B cell (primary cell): ENCODE measurements at regions not wholly inside any gene's neighbourhood (a gene's known extent, or its start where the extent isn't known, plus 50 kb on each side); places are given as distances from the start of the nearest gene placed in this dataset.

Experiments
- ATAC-seq: fragments of 200-7000 bp; cut with Tn5 transposase; one replicate; pipeline ENCODE4 v1.10.0; 2021; ENCODE audit warnings: low read depth, mild to moderate bottlenecking, moderate number of reproducible peaks, moderate library complexity
- CTCF ChIA-PET: fragments of 350-600 bp; sonication (Branson Sonifier 250); formaldehyde crosslinking; loops from one replicate; lab custom pipeline; 2021; ENCODE audit warnings: antibody characterized with exemption, inconsistent platforms; lab: Charles Lee
- POLR2A ChIA-PET: fragments of 350-600 bp; sonication (Branson Sonifier 250); formaldehyde crosslinking; loops from one replicate; lab custom pipeline; 2021; ENCODE audit warnings: antibody characterized with exemption; lab: Charles Lee
- DNase-seq: peaks from one replicate; pipeline ENCODE4 v3.0.0; 2013
- H2AFZ ChIP-seq: 2 replicates; pipeline ENCODE4 v1.6.1; 2012; ENCODE audit warnings: mild to moderate bottlenecking, low read depth, low read length; ENCODE audit not compliant: insufficient read depth, poor library complexity, severe bottlenecking
- H3K27ac ChIP-seq, 2 donors: 1 replicate in 1 of 2; 2 replicates in 1 of 2; pipeline ENCODE4 v1.5.1; 2012 to 2013; ENCODE audit warnings: low read length in 2 of 2, mild to moderate bottlenecking in 2 of 2, moderate library complexity in 1 of 2
- H3K27me3 ChIP-seq, 4 experiments: fragments of 200-600 bp in 1 of 4; sonication (generic) in 1 of 4; replicated peaks in 1 of 4; 1 replicate in 2 of 4; 2 replicates in 2 of 4; pipeline versions ENCODE4 v1.6.1 to v1.7.0; 2013 to 2016; ENCODE audit warnings: low read length in 3 of 4, mild to moderate bottlenecking in 2 of 4, mixed read lengths in 1 of 4, moderate library complexity in 1 of 4; ENCODE audit not compliant: insufficient read depth in 4 of 4, control insufficient read depth in 3 of 4; ENCODE audit errors: control extremely low read depth in 1 of 4
- H3K36me3 ChIP-seq, 2 experiments: replicated peaks in 1 of 2; 1 replicate in 1 of 2; 2 replicates in 1 of 2; pipeline versions ENCODE4 v1.6.1 to v1.7.1; 2013; ENCODE audit warnings: low read length in 1 of 2; ENCODE audit not compliant: insufficient read depth in 2 of 2, control insufficient read depth in 1 of 2; ENCODE audit errors: control extremely low read depth in 1 of 2, extremely low read depth in 1 of 2
- H3K4me1 ChIP-seq, 2 donors: fragments of 200-600 bp in 1 of 2; sonication (generic) in 1 of 2; 1 replicate in 1 of 2; 2 replicates in 1 of 2; pipeline versions ENCODE4 v1.5.1 to v1.6.1; 2013 to 2017; ENCODE audit warnings: low read length in 2 of 2; ENCODE audit not compliant: control insufficient read depth in 2 of 2, insufficient read depth in 2 of 2
- H3K4me2 ChIP-seq: replicated peaks from 2 replicates; pipeline ENCODE3; 2012; ENCODE audit warnings: mild to moderate bottlenecking, low read depth, low read length; ENCODE audit not compliant: poor library complexity, severe bottlenecking
- H3K4me3 ChIP-seq, 5 experiments: fragments of 200-600 bp in 1 of 5; sonication (generic) in 1 of 5; 1 replicate in 3 of 5; 2 replicates in 2 of 5; pipeline versions ENCODE4 v1.5.1 to v1.7.0; 2011 to 2016; ENCODE audit warnings: low read length in 4 of 5, mild to moderate bottlenecking in 4 of 5, low read depth in 2 of 5, control low read depth in 1 of 5, moderate library complexity in 1 of 5; ENCODE audit not compliant: insufficient read depth in 1 of 5; ENCODE audit errors: control extremely low read depth in 1 of 5, extremely low read depth in 1 of 5
- H3K79me2 ChIP-seq: fragments of 200-600 bp; sonication (generic); one replicate; pipeline ENCODE4 v1.6.0; 2016; ENCODE audit warnings: low read length; ENCODE audit not compliant: control insufficient read depth, insufficient read depth
- H3K9ac ChIP-seq: fragments of 200-600 bp; sonication (generic); 2 replicates; pipeline ENCODE4 v1.6.1; 2017; ENCODE audit warnings: mild to moderate bottlenecking, low read length, moderate library complexity
- H3K9me3 ChIP-seq, 3 donors: one replicate each; pipeline versions ENCODE4 v1.6.1 to v1.7.1; 2013; ENCODE audit warnings: low read length in 2 of 3; ENCODE audit not compliant: control insufficient read depth in 2 of 3, insufficient read depth in 1 of 3; ENCODE audit errors: control extremely low read depth in 1 of 3
- H4K20me1 ChIP-seq: 2 replicates; pipeline ENCODE4 v1.6.0; 2012; ENCODE audit warnings: mild to moderate bottlenecking, low read length; ENCODE audit not compliant: insufficient read depth, control insufficient read depth, poor library complexity, severe bottlenecking
- H3K27ac Mint-ChIP-seq: one replicate; pipeline ENCODE4 v1.8.0; 2021; ENCODE audit warnings: mixed read lengths
- H3K27me3 Mint-ChIP-seq: one replicate; pipeline ENCODE4 v1.8.0; 2021; ENCODE audit warnings: mixed read lengths
- H3K4me1 Mint-ChIP-seq: one replicate; pipeline ENCODE4 v1.8.0; 2021; ENCODE audit warnings: mixed read lengths
- H3K4me3 Mint-ChIP-seq: one replicate; pipeline ENCODE4 v1.8.0; 2021; ENCODE audit warnings: mixed read lengths
- H3K9me3 Mint-ChIP-seq: one replicate; pipeline ENCODE4 v1.8.0; 2022; ENCODE audit warnings: mixed read lengths; ENCODE audit not compliant: insufficient read depth
- CTCF ChIP-seq: fragments of 200-600 bp; IDR thresholded peaks from one replicate; pipeline ENCODE4 v1.8.0; 2022; ENCODE audit warnings: antibody characterized with exemption, mild to moderate bottlenecking
- EZH2 ChIP-seq: IDR thresholded peaks from 2 replicates; pipeline ENCODE4 v1.6.1; 2012; ENCODE audit warnings: borderline replicate concordance, low read depth, mild to moderate bottlenecking, moderate library complexity, low read length; ENCODE audit not compliant: insufficient read depth, poor library complexity, severe bottlenecking
- WGBS: methylation state at CpG from one replicate; pipeline ENCODE4 v1.1.5; 2013; ENCODE audit warnings: missing lambda C conversion rate; ENCODE audit not compliant: insufficient coverage; 5-methylcytosine and 5-hydroxymethylcytosine counted together
- intact Hi-C: fragments of 100-400 bp; cut with micrococcal nuclease; formaldehyde crosslinking; loops from one replicate; pipeline ENCODE4 v1.10.0; 2022

- Mint-ChIP-seq H3K4me1 (no peaks in the 10 kb centered on the region), H3K27ac (no peak overlapping the region), H3K4me3 (no peak overlapping the region), H3K9me3 (peaks cover 4% of the 10 kb centered on the region), H3K27me3 (no peaks in the 10 kb centered on the region)
- no peak overlapping the region for H2AFZ ChIP-seq
- WGBS: 83% methylated on average over 1 of the region's 2 CpGs
- ChIA-PET POLR2A (no interaction called here), CTCF (no interaction called here)
- H3K27ac ChIP-seq: no peak overlapping the region
- no peaks in the 10 kb centered on the region for H3K36me3 ChIP-seq
- no peak overlapping the region for H3K9ac ChIP-seq
- H3K4me3 ChIP-seq: no peak overlapping the region
- no peaks in the 10 kb centered on the region for H3K27me3 ChIP-seq
- ATAC-seq (no peak), DNase-seq (no peak)
- H3K79me2 ChIP-seq: no peaks in the 10 kb centered on the region
- H3K9me3 ChIP-seq: peaks cover 0 to 7% (median 0%) of the 10 kb centered on the region in 3 donors
- intact Hi-C loops: no loop called here
- no peaks in the 10 kb centered on the region for H4K20me1 ChIP-seq
- no peak overlapping the region for H3K4me2 ChIP-seq
- TF ChIP-seq CTCF (no peak), EZH2 (no peak)
- H3K4me1 ChIP-seq: no peaks in the 10 kb centered on the region
Observed at GRCh38 chr16:60686824-60687223, 1349.4 kb downstream of the CDH8 start.

GRCh38 chr16:60684002-60684401, 1352.2 kb downstream of the CDH8 start:
- H3K79me2 ChIP-seq: no peaks in the 10 kb centered on the region
- no peak overlapping the region for H3K4me3 ChIP-seq
- no peak overlapping the region for H3K4me3 Mint-ChIP-seq
- H3K9me3 ChIP-seq: peaks cover 0 to 2% (median 0%) of the 10 kb centered on the region in 3 donors
- no peaks in the 10 kb centered on the region for H3K4me1 ChIP-seq
- DNase-seq (no peak), ATAC-seq (no peak)
- no peak overlapping the region for H3K4me2 ChIP-seq
- no peak overlapping the region for H3K9ac ChIP-seq
- H3K27me3 Mint-ChIP-seq: no peaks in the 10 kb centered on the region
- no peaks in the 10 kb centered on the region for H3K9me3 Mint-ChIP-seq
- no peak overlapping the region for H3K27ac ChIP-seq
- H3K36me3 ChIP-seq: no peaks in the 10 kb centered on the region
- WGBS: no CpG with 5 or more reads among the region's 4 CpGs
- H2AFZ ChIP-seq: no peak overlapping the region
- CTCF ChIA-PET: no interaction called here
- POLR2A ChIA-PET: no interaction called here
- H3K4me1 Mint-ChIP-seq: no peaks in the 10 kb centered on the region
- TF ChIP-seq CTCF (no peak), EZH2 (no peak)
- no peaks in the 10 kb centered on the region for H3K27me3 ChIP-seq
- H4K20me1 ChIP-seq: no peaks in the 10 kb centered on the region
- intact Hi-C loops: no loop called here
- H3K27ac Mint-ChIP-seq: no peak overlapping the region
